PC-9 (cell line): ENCODE measurements at regions not wholly inside any gene's neighbourhood (a gene's known extent, or its start where the extent isn't known, plus 50 kb on each side); places are given as distances from the start of the nearest gene placed in this dataset.
"Not testable (repeated sequence)": the region's sequence is repeated elsewhere in the genome, so short reads cannot be mapped to it uniquely, and the experiment has no call there.

Experiments
- BruUV-seq: library from RNA; stranded (reverse); fragments of 400-500 nt; replicated peaks from 2 replicates; lab custom pipeline; 2021; lab: Mats Ljungman, UMichigan
- CTCF ChIA-PET: fragments of 300-600 bp; sonication (Branson Sonifier 250); formaldehyde crosslinking; loops from one replicate; lab custom pipeline; 2022; ENCODE audit warnings: antibody characterized with exemption; lab: Charles Lee
- POLR2A ChIA-PET: fragments of 300-600 bp; sonication (Branson Sonifier 250); formaldehyde crosslinking; loops from one replicate; lab custom pipeline; 2022; ENCODE audit warnings: antibody characterized with exemption; ENCODE audit not compliant: unreplicated experiment; lab: Charles Lee
- DNase-seq, 2 experiments: peaks; one replicate each; pipeline versions ENCODE4 v3.0.0 to v3.0.0-alpha.2; 2015 to 2022; ENCODE audit warnings: mixed read lengths in 1 of 2
- H2AFZ ChIP-seq: fragments of 200-600 bp; sonication (generic); 2 replicates; pipeline ENCODE4 v1.8.1; 2017; ENCODE audit warnings: antibody characterized with exemption
- H3F3A ChIP-seq: fragments of 200-600 bp; sonication (generic); 2 replicates; pipeline ENCODE4 v1.8.1; 2017; ENCODE audit warnings: antibody characterized with exemption, mild to moderate bottlenecking, low read depth; ENCODE audit not compliant: insufficient read depth
- H3K27ac ChIP-seq: fragments of 200-600 bp; sonication (generic); 2 replicates; pipeline ENCODE4 v1.6.1; 2016; ENCODE audit warnings: mixed run types
- H3K27me3 ChIP-seq: fragments of 200-600 bp; sonication (generic); 2 replicates; pipeline ENCODE4 v1.6.1; 2016; ENCODE audit warnings: low read depth, mixed run types; ENCODE audit not compliant: insufficient read depth
- H3K36me3 ChIP-seq: fragments of 200-600 bp; sonication (generic); 2 replicates; pipeline ENCODE4 v1.6.1; 2016; ENCODE audit warnings: low read depth, mixed run types
- H3K4me1 ChIP-seq: fragments of 200-600 bp; sonication (generic); replicated peaks from 2 replicates; pipeline ENCODE4 v1.6.1; 2016; ENCODE audit warnings: mixed run types; ENCODE audit not compliant: insufficient read depth
- H3K4me2 ChIP-seq: fragments of 200-600 bp; sonication (generic); 2 replicates; pipeline ENCODE4 v1.6.1; 2017; ENCODE audit warnings: mixed run types
- H3K4me3 ChIP-seq: fragments of 200-600 bp; sonication (generic); 2 replicates; pipeline ENCODE4 v1.6.1; 2016; ENCODE audit warnings: mixed run types
- H3K79me2 ChIP-seq: fragments of 200-600 bp; sonication (generic); 2 replicates; pipeline ENCODE4 v1.6.1; 2017; ENCODE audit warnings: low read depth, mixed run types
- H3K9me2 ChIP-seq: fragments of 200-600 bp; sonication (generic); 2 replicates; pipeline ENCODE4 v1.8.1; 2017; ENCODE audit warnings: mild to moderate bottlenecking; ENCODE audit not compliant: insufficient read depth
- H3K9me3 ChIP-seq: fragments of 200-600 bp; sonication (generic); 2 replicates; pipeline ENCODE4 v1.8.1; 2016; ENCODE audit warnings: low read depth; ENCODE audit not compliant: insufficient read depth
- H4K20me1 ChIP-seq: fragments of 200-600 bp; sonication (generic); 2 replicates; pipeline ENCODE4 v1.8.1; 2017; ENCODE audit not compliant: insufficient read depth
- EZH2 ChIP-seq: fragments of 200-600 bp; sonication (generic); IDR thresholded peaks from 2 replicates; pipeline ENCODE4 v1.8.0; 2017; ENCODE audit warnings: antibody characterized with exemption, low read depth
- intact Hi-C: fragments of 100-400 bp; cut with micrococcal nuclease; formaldehyde crosslinking; loops from one replicate; pipeline ENCODE4 v1.10.0; 2022; ENCODE audit not compliant: unreplicated experiment
- TF ChIP-seq, protein P1 (sequence below): fragments of 200-600 bp; sonication (generic); conservative IDR thresholded peaks from 2 replicates; pipeline ENCODE4 v1.6.1; 2017; ENCODE audit warnings: mixed run types, antibody characterized with exemption, mild to moderate bottlenecking, moderate library complexity

DNA sequence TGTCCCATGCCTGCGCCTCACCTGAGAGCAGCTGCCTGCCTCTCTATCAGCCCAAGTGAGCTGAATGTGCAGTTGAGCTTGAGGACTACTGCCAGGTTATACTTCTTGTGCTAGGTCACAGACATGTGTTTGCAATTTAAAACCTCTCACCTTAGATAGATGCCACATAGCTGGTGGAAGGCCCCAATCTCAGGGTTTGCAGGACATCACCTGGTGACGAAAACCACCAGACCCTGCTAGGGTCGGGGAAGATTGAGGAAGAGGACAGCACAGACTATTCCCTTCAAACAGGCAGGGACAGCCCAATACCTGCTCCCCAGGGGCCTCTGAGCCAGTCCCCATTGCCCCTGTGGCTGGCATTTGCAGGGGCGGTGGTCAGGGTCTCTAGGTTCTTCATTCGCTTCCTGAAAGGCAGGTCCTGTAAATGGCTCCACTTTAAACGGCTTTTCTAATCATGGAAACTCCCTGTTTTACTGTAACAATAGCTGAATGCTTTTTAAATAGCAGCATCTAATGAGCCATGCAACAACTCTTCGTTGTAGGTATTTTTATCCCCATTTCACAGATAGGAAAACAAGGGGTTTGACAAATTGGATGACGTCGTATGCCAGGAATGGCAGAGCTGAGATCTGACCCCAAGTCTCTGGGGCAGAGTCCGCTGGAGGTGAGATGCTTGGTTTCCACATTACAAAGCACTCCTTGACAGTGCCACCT lies 80.1 kb downstream of the EMX2 start:
- Histone ChIP-seq H3K36me3 (no peaks in the 10 kb centered on the region), H3K4me1 (no peaks in the 10 kb centered on the region), H3K9me3 (no peaks in the 10 kb centered on the region), H3K27me3 (peaks cover 5% of the 10 kb centered on the region; the same call in 1 of the 2 replicates), H3K79me2 (no peaks in the 10 kb centered on the region), H3K4me3 (no peak overlapping the region), H4K20me1 (no peaks in the 10 kb centered on the region), H3K9me2 (no peaks in the 10 kb centered on the region), H3K4me2 (no peak overlapping the region), H2AFZ (no peak overlapping the region), H3K27ac (no peak overlapping the region), H3F3A (no peaks in the 10 kb centered on the region)
- no peak for TF ChIP-seq EZH2
- TF ChIP-seq, protein P1, sequence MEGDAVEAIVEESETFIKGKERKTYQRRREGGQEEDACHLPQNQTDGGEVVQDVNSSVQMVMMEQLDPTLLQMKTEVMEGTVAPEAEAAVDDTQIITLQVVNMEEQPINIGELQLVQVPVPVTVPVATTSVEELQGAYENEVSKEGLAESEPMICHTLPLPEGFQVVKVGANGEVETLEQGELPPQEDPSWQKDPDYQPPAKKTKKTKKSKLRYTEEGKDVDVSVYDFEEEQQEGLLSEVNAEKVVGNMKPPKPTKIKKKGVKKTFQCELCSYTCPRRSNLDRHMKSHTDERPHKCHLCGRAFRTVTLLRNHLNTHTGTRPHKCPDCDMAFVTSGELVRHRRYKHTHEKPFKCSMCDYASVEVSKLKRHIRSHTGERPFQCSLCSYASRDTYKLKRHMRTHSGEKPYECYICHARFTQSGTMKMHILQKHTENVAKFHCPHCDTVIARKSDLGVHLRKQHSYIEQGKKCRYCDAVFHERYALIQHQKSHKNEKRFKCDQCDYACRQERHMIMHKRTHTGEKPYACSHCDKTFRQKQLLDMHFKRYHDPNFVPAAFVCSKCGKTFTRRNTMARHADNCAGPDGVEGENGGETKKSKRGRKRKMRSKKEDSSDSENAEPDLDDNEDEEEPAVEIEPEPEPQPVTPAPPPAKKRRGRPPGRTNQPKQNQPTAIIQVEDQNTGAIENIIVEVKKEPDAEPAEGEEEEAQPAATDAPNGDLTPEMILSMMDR = no peak
- no TSS peak for BruUV-seq
- ChIA-PET POLR2A (no interaction called here), CTCF (no interaction called here)
- no peak for DNase-seq
- intact Hi-C loops = no loop called here

DNA sequence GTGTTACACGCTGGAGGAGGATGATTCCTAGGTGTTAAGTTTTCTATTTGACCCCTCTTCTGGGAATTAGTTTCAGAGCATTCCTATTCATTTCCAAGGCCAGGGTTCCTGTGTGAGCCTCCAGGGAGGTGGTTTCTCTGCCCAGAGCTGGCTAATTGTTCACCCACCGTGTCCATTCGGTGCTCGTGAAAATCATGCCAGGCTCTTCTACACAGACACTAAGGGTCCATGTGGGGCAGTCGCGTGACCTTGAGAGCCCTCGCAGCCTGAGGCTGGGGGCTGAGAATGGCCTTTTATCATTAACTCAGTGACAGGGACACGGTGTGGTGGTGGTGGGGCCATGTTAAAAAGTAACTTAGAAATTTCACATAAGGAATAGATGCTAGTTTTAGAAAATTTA lies 83.7 kb downstream of the EMX2 start:
- H3K4me1 ChIP-seq = no peaks in the 10 kb centered on the region
- no peaks in the 10 kb centered on the region for H4K20me1 ChIP-seq
- no peaks in the 10 kb centered on the region for H3K36me3 ChIP-seq
- ChIA-PET POLR2A (no interaction called here), CTCF (no interaction called here)
- H3K4me3 ChIP-seq = no peak overlapping the region
- H3K27ac ChIP-seq = no peak overlapping the region
- H2AFZ ChIP-seq = no peak overlapping the region
- no peak for DNase-seq
- H3K4me2 ChIP-seq = no peak overlapping the region
- H3K9me3 ChIP-seq = no peaks in the 10 kb centered on the region
- no peaks in the 10 kb centered on the region for H3K9me2 ChIP-seq
- H3K79me2 ChIP-seq = no peaks in the 10 kb centered on the region
- no peaks in the 10 kb centered on the region for H3F3A ChIP-seq
- peaks cover 5% of the 10 kb centered on the region; the same call in 1 of the 2 replicates for H3K27me3 ChIP-seq
- no TSS peak for BruUV-seq
- intact Hi-C loops = no loop called here
- TF ChIP-seq, protein P1 = no peak
- TF ChIP-seq EZH2 = no peak

DNA sequence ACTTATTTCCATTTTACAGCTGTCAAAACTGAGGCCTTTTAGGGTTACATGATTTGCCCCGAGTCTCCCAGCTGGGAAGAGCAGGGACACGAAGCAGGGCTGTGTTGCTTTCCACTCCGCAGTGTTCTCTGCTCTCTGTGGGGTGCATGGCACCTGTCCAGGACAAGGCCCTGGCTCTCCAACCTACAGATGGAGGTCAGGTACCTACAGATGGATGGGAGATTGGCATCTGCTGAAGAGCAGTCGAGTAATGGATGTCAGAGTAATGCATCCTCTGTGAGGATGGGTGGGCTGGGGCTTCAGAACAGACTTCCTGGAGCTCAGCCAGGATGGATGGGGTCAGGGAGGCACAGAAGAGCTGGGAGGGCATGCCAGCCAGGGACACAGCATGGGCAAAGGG lies 85.0 kb downstream of the EMX2 start:
- Histone ChIP-seq H2AFZ (no peak overlapping the region), H3F3A (no peaks in the 10 kb centered on the region), H3K27me3 (no peaks in the 10 kb centered on the region), H3K4me3 (no peak overlapping the region), H3K4me2 (no peak overlapping the region), H3K79me2 (no peaks in the 10 kb centered on the region), H3K9me3 (no peaks in the 10 kb centered on the region), H3K9me2 (no peaks in the 10 kb centered on the region), H3K4me1 (no peaks in the 10 kb centered on the region), H3K27ac (no peak overlapping the region), H4K20me1 (no peaks in the 10 kb centered on the region), H3K36me3 (no peaks in the 10 kb centered on the region)
- intact Hi-C loops = no loop called here
- ChIA-PET POLR2A (no interaction called here), CTCF (no interaction called here)
- no TSS peak for BruUV-seq
- no peak for DNase-seq
- TF ChIP-seq EZH2 = no peak
- TF ChIP-seq, protein P1 = no peak

DNA sequence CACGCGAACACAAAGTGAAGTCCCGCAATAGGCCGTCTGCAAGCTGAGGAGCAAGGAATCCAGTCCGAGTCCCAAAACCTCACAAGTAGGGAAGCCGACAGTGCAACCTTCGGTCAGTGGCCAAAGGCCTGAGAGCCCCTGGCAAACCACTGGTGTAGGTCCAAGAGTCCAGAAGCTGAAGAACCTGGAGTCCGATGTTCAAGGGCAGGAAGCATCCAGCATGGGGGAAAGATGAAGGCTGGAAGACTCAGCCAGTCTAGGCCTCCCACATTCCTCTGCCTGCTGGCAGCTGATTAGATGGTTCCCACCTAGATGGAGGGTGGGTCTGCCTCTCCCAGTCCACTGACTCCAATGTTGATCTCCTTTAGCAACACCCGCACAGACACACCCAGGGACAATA lies 87.2 kb downstream of the EMX2 start:
- H3K4me3 ChIP-seq, H3K4me2 ChIP-seq, H3K27ac ChIP-seq, H2AFZ ChIP-seq, BruUV-seq, DNase-seq, CTCF ChIA-PET, H3F3A ChIP-seq, H3K27me3 ChIP-seq, H3K9me3 ChIP-seq, H3K4me1 ChIP-seq, H3K79me2 ChIP-seq, H4K20me1 ChIP-seq, H3K9me2 ChIP-seq, POLR2A ChIA-PET, H3K36me3 ChIP-seq, intact Hi-C loops: not testable (repeated sequence)
